ENCODE measurements at regions not wholly inside any gene's neighbourhood (a gene's known extent, or its start where the extent isn't known, plus 50 kb on each side); places are given as distances from the start of the nearest gene placed in this dataset.

DNA sequence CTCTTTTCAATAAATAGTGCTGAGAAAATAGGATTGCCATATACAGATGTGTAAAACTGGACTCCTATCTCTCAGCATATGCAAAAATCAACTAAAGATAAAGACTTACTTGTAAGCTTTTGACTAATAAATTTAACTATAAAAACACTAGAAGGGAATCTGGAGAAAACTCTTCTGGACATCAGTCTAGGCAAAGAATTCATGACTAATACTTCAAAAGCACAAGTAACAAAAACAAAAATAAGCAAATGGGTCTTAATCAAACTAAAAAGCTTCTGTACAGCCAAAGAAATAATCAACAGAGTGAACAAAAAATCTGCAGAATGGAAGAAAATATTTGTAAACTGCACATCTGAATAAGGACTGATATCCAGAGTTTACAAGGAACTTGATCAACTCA, 1122.2 kb downstream of the TBL1XR1 start:
- H3K36me3 ChIP-seq (replicated peaks in 1 of 2; ENCODE audit: control insufficient read depth in 1 of 2, insufficient read depth in 2 of 2, low read length in 2 of 2) = no peaks in the 10 kb centered on the region
- intact Hi-C loops (cut with micrococcal nuclease) = no loop called here
- H3K27me3 Mint-ChIP-seq (ENCODE audit: low read depth in 3 of 3) = no peaks in the 10 kb centered on the region
- no peak overlapping the region for H3K4me2 ChIP-seq (replicated peaks; ENCODE audit: extremely low read depth, low read length, poor library complexity, severe bottlenecking)
- TF ChIP-seq, protein P1, sequence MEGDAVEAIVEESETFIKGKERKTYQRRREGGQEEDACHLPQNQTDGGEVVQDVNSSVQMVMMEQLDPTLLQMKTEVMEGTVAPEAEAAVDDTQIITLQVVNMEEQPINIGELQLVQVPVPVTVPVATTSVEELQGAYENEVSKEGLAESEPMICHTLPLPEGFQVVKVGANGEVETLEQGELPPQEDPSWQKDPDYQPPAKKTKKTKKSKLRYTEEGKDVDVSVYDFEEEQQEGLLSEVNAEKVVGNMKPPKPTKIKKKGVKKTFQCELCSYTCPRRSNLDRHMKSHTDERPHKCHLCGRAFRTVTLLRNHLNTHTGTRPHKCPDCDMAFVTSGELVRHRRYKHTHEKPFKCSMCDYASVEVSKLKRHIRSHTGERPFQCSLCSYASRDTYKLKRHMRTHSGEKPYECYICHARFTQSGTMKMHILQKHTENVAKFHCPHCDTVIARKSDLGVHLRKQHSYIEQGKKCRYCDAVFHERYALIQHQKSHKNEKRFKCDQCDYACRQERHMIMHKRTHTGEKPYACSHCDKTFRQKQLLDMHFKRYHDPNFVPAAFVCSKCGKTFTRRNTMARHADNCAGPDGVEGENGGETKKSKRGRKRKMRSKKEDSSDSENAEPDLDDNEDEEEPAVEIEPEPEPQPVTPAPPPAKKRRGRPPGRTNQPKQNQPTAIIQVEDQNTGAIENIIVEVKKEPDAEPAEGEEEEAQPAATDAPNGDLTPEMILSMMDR (IDR thresholded peaks at IDR 0.05) = no peak
- no peak overlapping the region for H3K9ac ChIP-seq (ENCODE audit: insufficient read depth, low read length, poor library complexity, severe bottlenecking)
- H3K36me3 Mint-ChIP-seq = no peaks in the 10 kb centered on the region
- H3K27ac ChIP-seq (ENCODE audit: low read depth in 1 of 2, low read length in 2 of 2) = no peak overlapping the region
- H2AFZ ChIP-seq (ENCODE audit: insufficient read depth, low read depth, low read length, poor library complexity, severe bottlenecking) = no peak overlapping the region
- no peaks in the 10 kb centered on the region for H3K4me1 ChIP-seq (ENCODE audit: control insufficient read depth in 1 of 2, insufficient read depth in 2 of 2, low read length in 2 of 2)
- no peaks in the 10 kb centered on the region for H3K79me2 ChIP-seq (ENCODE audit: insufficient read depth, low read length)
- H3K9me3 ChIP-seq (replicated peaks in 1 of 2; ENCODE audit: control insufficient read depth in 1 of 2, insufficient read depth in 1 of 2, low read length in 2 of 2) = peaks cover 15% of the 10 kb centered on the region in 2 donors
- H3K4me1 Mint-ChIP-seq = no peaks in the 10 kb centered on the region
- no peak overlapping the region for H3K4me3 ChIP-seq (replicated peaks in 1 of 3; ENCODE audit: low read depth in 2 of 3, low read length in 3 of 3)
- H3K27me3 ChIP-seq (ENCODE audit: control insufficient read depth in 2 of 2, insufficient read depth in 2 of 2, low read length in 2 of 2) = no peaks in the 10 kb centered on the region
- H3K9me3 Mint-ChIP-seq = peaks cover 0 to 14% (median 6%) of the 10 kb centered on the region in 7 donors
- H3K27ac Mint-ChIP-seq = no peak overlapping the region
- H3K4me3 Mint-ChIP-seq = no peak overlapping the region
- no peak for DNase-seq
- H4K20me1 ChIP-seq (ENCODE audit: insufficient read depth, low read length) = no peaks in the 10 kb centered on the region

DNA sequence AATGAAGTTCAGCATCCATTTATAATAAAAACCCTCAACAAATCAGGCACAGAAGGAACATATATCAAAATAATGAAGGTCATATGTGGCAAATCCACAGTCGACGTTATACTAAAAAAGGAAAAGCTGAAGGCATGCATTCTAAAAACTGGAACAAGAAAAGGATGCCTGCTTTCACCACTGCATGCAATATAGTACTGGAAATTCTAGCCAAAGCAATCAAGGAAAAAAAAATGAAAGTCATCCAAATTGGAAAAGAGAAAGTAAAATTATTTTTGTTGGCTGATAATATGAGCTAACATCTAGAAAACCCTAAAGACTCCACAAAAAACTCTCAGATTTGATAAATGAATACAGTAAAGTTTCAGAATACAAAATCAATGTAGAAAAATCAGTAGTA, 1123.2 kb downstream of the TBL1XR1 start:
- H3K4me1 ChIP-seq (ENCODE audit: control insufficient read depth in 1 of 2, insufficient read depth in 2 of 2, low read length in 2 of 2) = no peaks in the 10 kb centered on the region
- no peaks in the 10 kb centered on the region for H4K20me1 ChIP-seq (ENCODE audit: insufficient read depth, low read length)
- intact Hi-C loops (cut with micrococcal nuclease) = no loop called here
- TF ChIP-seq, protein P1 (IDR thresholded peaks at IDR 0.05) = no peak
- H3K4me3 ChIP-seq (replicated peaks in 1 of 3; ENCODE audit: low read depth in 2 of 3, low read length in 3 of 3) = no peak overlapping the region
- peaks cover 9 to 12% of the 10 kb centered on the region in 2 donors for H3K9me3 ChIP-seq (replicated peaks in 1 of 2; ENCODE audit: control insufficient read depth in 1 of 2, insufficient read depth in 1 of 2, low read length in 2 of 2)
- H3K79me2 ChIP-seq (ENCODE audit: insufficient read depth, low read length) = no peaks in the 10 kb centered on the region
- Mint-ChIP-seq H3K4me3 (no peak overlapping the region), H3K36me3 (no peaks in the 10 kb centered on the region), H3K27ac (no peak overlapping the region), H3K9me3 (peaks cover 0 to 14% (median 4%) of the 10 kb centered on the region in 7 donors), H3K4me1 (no peaks in the 10 kb centered on the region), H3K27me3 (ENCODE audit: low read depth in 3 of 3) (no peaks in the 10 kb centered on the region)
- H3K27ac ChIP-seq (ENCODE audit: low read depth in 1 of 2, low read length in 2 of 2) = no peak overlapping the region
- H2AFZ ChIP-seq (ENCODE audit: insufficient read depth, low read depth, low read length, poor library complexity, severe bottlenecking) = no peak overlapping the region
- H3K4me2 ChIP-seq (replicated peaks; ENCODE audit: extremely low read depth, low read length, poor library complexity, severe bottlenecking) = no peak overlapping the region
- DNase-seq = no peak
- no peaks in the 10 kb centered on the region for H3K36me3 ChIP-seq (replicated peaks in 1 of 2; ENCODE audit: control insufficient read depth in 1 of 2, insufficient read depth in 2 of 2, low read length in 2 of 2)
- no peaks in the 10 kb centered on the region for H3K27me3 ChIP-seq (ENCODE audit: control insufficient read depth in 2 of 2, insufficient read depth in 2 of 2, low read length in 2 of 2)
- no CpG with 5 or more reads among the region's 2 CpGs for WGBS (ENCODE audit: insufficient coverage)
- no peak overlapping the region for H3K9ac ChIP-seq (ENCODE audit: insufficient read depth, low read length, poor library complexity, severe bottlenecking)
